ENCODE measurements at regions not wholly inside any gene's neighbourhood (a gene's known extent, or its start where the extent isn't known, plus 50 kb on each side); places are given as distances from the start of the nearest gene placed in this dataset.

DNA sequence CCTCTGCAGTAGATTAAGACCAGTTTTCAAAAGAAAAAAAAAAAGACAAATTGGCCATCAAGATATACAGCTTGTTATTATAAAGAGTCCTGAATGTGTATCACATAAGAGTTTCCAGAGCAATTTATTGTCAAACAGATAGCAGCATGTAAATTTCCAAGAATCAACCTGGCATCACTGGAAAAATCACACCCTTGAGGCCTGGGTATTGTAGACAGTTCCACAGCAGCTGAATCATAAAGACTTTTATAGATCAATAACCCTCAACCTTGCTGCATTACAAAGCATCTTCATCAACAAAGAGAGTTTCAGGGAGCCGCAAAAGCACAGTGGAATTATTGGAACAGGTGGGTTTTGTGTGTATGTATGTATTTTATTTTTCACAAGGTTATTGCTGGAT is 94.6 kb upstream of the LRIG3 start:
- Histone ChIP-seq H4K20me1 (ENCODE audit: insufficient read depth, poor library complexity, severe bottlenecking) (no peaks in the 10 kb centered on the region), H3K4me1 (ENCODE audit: insufficient read depth) (no peaks in the 10 kb centered on the region), H2AFZ (no peak overlapping the region), H3K27me3 (no peaks in the 10 kb centered on the region), H3K27ac (no peak overlapping the region), H3K9me2 (replicated peaks; ENCODE audit: insufficient read depth) (no peaks in the 10 kb centered on the region), H3K79me2 (no peaks in the 10 kb centered on the region), H3K9me3 (ENCODE audit: low read depth) (no peaks in the 10 kb centered on the region), H3K4me2 (no peak overlapping the region), H3K36me3 (replicated peaks; ENCODE audit: insufficient read depth, low read depth) (no peaks in the 10 kb centered on the region), H3K4me3 (no peak overlapping the region)
- WGBS (ENCODE audit: low lambda C conversion rate, missing lambda C conversion rate), result 61% methylated on average over 1 of the region's 1 CpG
- no peak for DNase-seq (ENCODE audit: low spot score)
- TF ChIP-seq EZH2phosphoT487 (IDR thresholded peaks at IDR 0.05; ENCODE audit: low read depth, severe bottlenecking, unreplicated experiment) (no peak), EZH2 (IDR thresholded peaks at IDR 0.05; ENCODE audit: borderline replicate concordance) (no peak)
- TF ChIP-seq, protein P1, sequence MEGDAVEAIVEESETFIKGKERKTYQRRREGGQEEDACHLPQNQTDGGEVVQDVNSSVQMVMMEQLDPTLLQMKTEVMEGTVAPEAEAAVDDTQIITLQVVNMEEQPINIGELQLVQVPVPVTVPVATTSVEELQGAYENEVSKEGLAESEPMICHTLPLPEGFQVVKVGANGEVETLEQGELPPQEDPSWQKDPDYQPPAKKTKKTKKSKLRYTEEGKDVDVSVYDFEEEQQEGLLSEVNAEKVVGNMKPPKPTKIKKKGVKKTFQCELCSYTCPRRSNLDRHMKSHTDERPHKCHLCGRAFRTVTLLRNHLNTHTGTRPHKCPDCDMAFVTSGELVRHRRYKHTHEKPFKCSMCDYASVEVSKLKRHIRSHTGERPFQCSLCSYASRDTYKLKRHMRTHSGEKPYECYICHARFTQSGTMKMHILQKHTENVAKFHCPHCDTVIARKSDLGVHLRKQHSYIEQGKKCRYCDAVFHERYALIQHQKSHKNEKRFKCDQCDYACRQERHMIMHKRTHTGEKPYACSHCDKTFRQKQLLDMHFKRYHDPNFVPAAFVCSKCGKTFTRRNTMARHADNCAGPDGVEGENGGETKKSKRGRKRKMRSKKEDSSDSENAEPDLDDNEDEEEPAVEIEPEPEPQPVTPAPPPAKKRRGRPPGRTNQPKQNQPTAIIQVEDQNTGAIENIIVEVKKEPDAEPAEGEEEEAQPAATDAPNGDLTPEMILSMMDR (IDR thresholded peaks at IDR 0.05; ENCODE audit: poor library complexity), result no peak

GRCh38 chr12:59010941-59011340 is 90.6 kb upstream of the LRIG3 start:
- Histone ChIP-seq H3K9me3 (ENCODE audit: low read depth) (no peaks in the 10 kb centered on the region), H3K36me3 (replicated peaks; ENCODE audit: insufficient read depth, low read depth) (no peaks in the 10 kb centered on the region), H3K9me2 (replicated peaks; ENCODE audit: insufficient read depth) (no peaks in the 10 kb centered on the region), H2AFZ (no peak overlapping the region), H3K27ac (no peak overlapping the region), H3K79me2 (no peaks in the 10 kb centered on the region), H3K4me1 (ENCODE audit: insufficient read depth) (no peaks in the 10 kb centered on the region), H4K20me1 (ENCODE audit: insufficient read depth, poor library complexity, severe bottlenecking) (no peaks in the 10 kb centered on the region), H3K27me3 (no peaks in the 10 kb centered on the region), H3K4me2 (no peak overlapping the region), H3K4me3 (no peak overlapping the region)
- 47% methylated on average over 3 of the region's 3 CpGs for WGBS (ENCODE audit: low lambda C conversion rate, missing lambda C conversion rate)
- no peak for DNase-seq (ENCODE audit: low spot score)
- TF ChIP-seq, protein P1 (IDR thresholded peaks at IDR 0.05; ENCODE audit: poor library complexity), result no peak
- TF ChIP-seq EZH2 (IDR thresholded peaks at IDR 0.05; ENCODE audit: borderline replicate concordance), result no peak
- no peak for TF ChIP-seq EZH2phosphoT487 (IDR thresholded peaks at IDR 0.05; ENCODE audit: low read depth, severe bottlenecking, unreplicated experiment)

DNA sequence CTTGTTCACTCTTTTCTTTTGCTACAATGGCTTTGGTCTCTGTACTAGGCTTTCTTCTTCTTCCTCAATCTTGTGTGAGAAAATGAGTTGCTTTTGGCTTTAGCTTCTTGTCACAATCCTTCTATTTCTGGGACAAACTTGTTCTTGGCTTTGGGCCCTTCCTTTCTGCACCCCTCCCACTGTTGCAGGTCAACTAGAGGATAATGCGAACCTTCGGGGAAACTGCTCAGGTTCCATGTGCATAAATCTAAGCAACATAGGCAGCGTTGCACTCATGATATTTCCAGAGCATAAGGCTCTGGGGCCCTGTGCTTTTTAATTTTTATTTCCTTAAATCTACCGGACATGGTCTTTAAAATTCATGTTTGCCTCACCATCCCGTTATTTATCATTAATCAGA is 89.8 kb upstream of the LRIG3 start:
- Histone ChIP-seq H3K9me3 (ENCODE audit: low read depth) (no peaks in the 10 kb centered on the region), H3K4me3 (no peak overlapping the region), H3K27ac (no peak overlapping the region), H3K27me3 (no peaks in the 10 kb centered on the region), H3K36me3 (replicated peaks; ENCODE audit: insufficient read depth, low read depth) (no peaks in the 10 kb centered on the region), H3K4me2 (no peak overlapping the region), H3K79me2 (no peaks in the 10 kb centered on the region), H3K4me1 (ENCODE audit: insufficient read depth) (no peaks in the 10 kb centered on the region), H2AFZ (no peak overlapping the region), H4K20me1 (ENCODE audit: insufficient read depth, poor library complexity, severe bottlenecking) (no peaks in the 10 kb centered on the region), H3K9me2 (replicated peaks; ENCODE audit: insufficient read depth) (no peaks in the 10 kb centered on the region)
- DNase-seq (ENCODE audit: low spot score), result no peak
- 77% methylated on average over 5 of the region's 5 CpGs for WGBS (ENCODE audit: low lambda C conversion rate, missing lambda C conversion rate)
- TF ChIP-seq EZH2 (IDR thresholded peaks at IDR 0.05; ENCODE audit: borderline replicate concordance) (no peak), EZH2phosphoT487 (IDR thresholded peaks at IDR 0.05; ENCODE audit: low read depth, severe bottlenecking, unreplicated experiment) (no peak)
- TF ChIP-seq, protein P1 (IDR thresholded peaks at IDR 0.05; ENCODE audit: poor library complexity), result no peak

DNA sequence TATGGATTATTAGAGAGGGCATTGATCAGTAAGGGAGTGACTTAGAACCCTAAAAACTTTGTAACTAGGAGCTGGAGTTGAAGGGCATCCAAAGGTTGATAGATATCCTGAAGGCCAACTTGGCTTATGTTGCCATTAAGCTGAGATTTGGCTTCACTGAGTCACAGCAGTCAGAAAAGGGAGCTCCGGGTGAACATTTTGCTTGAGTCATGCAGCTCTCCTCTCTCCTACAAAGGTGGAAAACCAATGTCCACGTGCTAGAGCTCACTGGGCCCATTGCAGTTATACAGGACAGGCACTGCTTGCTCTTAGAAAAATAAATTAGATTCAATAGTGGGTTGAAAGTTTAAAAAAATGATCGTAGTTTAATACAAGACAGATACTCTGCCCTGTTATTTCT is 87.3 kb upstream of the LRIG3 start:
- H3K4me1 ChIP-seq (ENCODE audit: insufficient read depth), result no peaks in the 10 kb centered on the region
- no peak overlapping the region for H2AFZ ChIP-seq
- WGBS (ENCODE audit: low lambda C conversion rate, missing lambda C conversion rate), result 41% methylated on average over 3 of the region's 3 CpGs
- H3K9me2 ChIP-seq (replicated peaks; ENCODE audit: insufficient read depth), result no peaks in the 10 kb centered on the region
- H4K20me1 ChIP-seq (ENCODE audit: insufficient read depth, poor library complexity, severe bottlenecking), result no peaks in the 10 kb centered on the region
- H3K9me3 ChIP-seq (ENCODE audit: low read depth), result no peaks in the 10 kb centered on the region
- no peak overlapping the region for H3K4me3 ChIP-seq
- no peak overlapping the region for H3K4me2 ChIP-seq
- no peaks in the 10 kb centered on the region for H3K27me3 ChIP-seq
- H3K36me3 ChIP-seq (replicated peaks; ENCODE audit: insufficient read depth, low read depth), result no peaks in the 10 kb centered on the region
- no peaks in the 10 kb centered on the region for H3K79me2 ChIP-seq
- H3K27ac ChIP-seq, result no peak overlapping the region
- TF ChIP-seq EZH2phosphoT487 (IDR thresholded peaks at IDR 0.05; ENCODE audit: low read depth, severe bottlenecking, unreplicated experiment), result no peak
- TF ChIP-seq, protein P1 (IDR thresholded peaks at IDR 0.05; ENCODE audit: poor library complexity), result no peak
- no peak for TF ChIP-seq EZH2 (IDR thresholded peaks at IDR 0.05; ENCODE audit: borderline replicate concordance)
- no peak for DNase-seq (ENCODE audit: low spot score)

Measured in hepatocyte (in vitro differentiated cells).